Skeletal muscle satellite cell (primary cell): ENCODE measurements at regions not wholly inside any gene's neighbourhood (a gene's known extent, or its start where the extent isn't known, plus 50 kb on each side); places are given as distances from the start of the nearest gene placed in this dataset.
"Not testable (repeated sequence)": the region's sequence is repeated elsewhere in the genome, so short reads cannot be mapped to it uniquely, and the experiment has no call there.

Experiments used
- H3K27me3 ChIP-seq: 2 replicates; pipeline ENCODE4 v1.7.0; 2013; ENCODE audit warnings: low read length; ENCODE audit not compliant: control insufficient read depth, insufficient read depth
- H3K36me3 ChIP-seq: 2 replicates; pipeline ENCODE4 v1.7.0; 2013; ENCODE audit warnings: mild to moderate bottlenecking, control low read depth, low read length; ENCODE audit not compliant: insufficient read depth
- H3K4me1 ChIP-seq: 2 replicates; pipeline ENCODE4 v1.7.0; 2013; ENCODE audit warnings: low read length; ENCODE audit not compliant: control insufficient read depth, insufficient read depth
- H3K4me2 ChIP-seq: 2 replicates; pipeline ENCODE4 v1.7.0; 2013; ENCODE audit warnings: mild to moderate bottlenecking, low read length
- H3K4me3 ChIP-seq: 2 replicates; pipeline ENCODE4 v1.7.0; 2013; ENCODE audit warnings: low read length
- H3K9ac ChIP-seq: 2 replicates; pipeline ENCODE4 v1.7.0; 2013; ENCODE audit warnings: mild to moderate bottlenecking, low read depth, low read length, moderate library complexity
- H3K9me3 ChIP-seq: replicated peaks from 2 replicates; pipeline ENCODE4 v1.7.0; 2013; ENCODE audit warnings: mild to moderate bottlenecking, control low read depth, low read length

- not testable (repeated sequence) for H3K36me3 ChIP-seq, H3K4me2 ChIP-seq, H3K4me3 ChIP-seq, H3K9ac ChIP-seq, H3K9me3 ChIP-seq, H3K27me3 ChIP-seq, H3K4me1 ChIP-seq
Observed at GRCh38 chr20:39957911-39958310, 731.1 kb downstream of the MAFB start.

- no peaks in the 10 kb centered on the region for H3K9me3 ChIP-seq
- no peaks in the 10 kb centered on the region for H3K4me1 ChIP-seq
- no peak overlapping the region for H3K9ac ChIP-seq
- H3K27me3 ChIP-seq: peaks cover 9% of the 10 kb centered on the region
- no peaks in the 10 kb centered on the region for H3K36me3 ChIP-seq
- no peak overlapping the region for H3K4me3 ChIP-seq
- H3K4me2 ChIP-seq: no peak overlapping the region
Observed at GRCh38 chr20:39954621-39955020, 734.4 kb downstream of the MAFB start.

GRCh38 chr20:39946931-39947330 is 742.1 kb downstream of the MAFB start:
- Histone ChIP-seq H3K36me3 (no peaks in the 10 kb centered on the region), H3K9ac (no peak overlapping the region)

GRCh38 chr20:39946053-39946810 is 742.8 kb downstream of the MAFB start:
- no peak overlapping the region for H3K4me2 ChIP-seq
- H3K36me3 ChIP-seq: no peaks in the 10 kb centered on the region
- no peaks in the 10 kb centered on the region for H3K9me3 ChIP-seq
- no peaks in the 10 kb centered on the region for H3K4me1 ChIP-seq
- H3K27me3 ChIP-seq: no peaks in the 10 kb centered on the region
- no peak overlapping the region for H3K9ac ChIP-seq
- no peak overlapping the region for H3K4me3 ChIP-seq

More at GRCh38 chr20:39946931-39947330, 742.1 kb downstream of the MAFB start:
- no peak overlapping the region for H3K4me2 ChIP-seq
- no peaks in the 10 kb centered on the region for H3K27me3 ChIP-seq
- no peaks in the 10 kb centered on the region for H3K4me1 ChIP-seq
- H3K9me3 ChIP-seq: no peaks in the 10 kb centered on the region
- H3K4me3 ChIP-seq: no peak overlapping the region

- Histone ChIP-seq H3K9me3 (no peaks in the 10 kb centered on the region), H3K4me1 (no peaks in the 10 kb centered on the region), H3K4me2 (no peak overlapping the region), H3K4me3 (no peak overlapping the region), H3K27me3 (no peaks in the 10 kb centered on the region), H3K36me3 (no peaks in the 10 kb centered on the region), H3K9ac (no peak overlapping the region)
Observed at GRCh38 chr20:39944861-39945260, 744.2 kb downstream of the MAFB start.

- H3K36me3 ChIP-seq: no peaks in the 10 kb centered on the region
- H3K4me2 ChIP-seq: no peak overlapping the region
- H3K9me3 ChIP-seq: no peaks in the 10 kb centered on the region
- H3K9ac ChIP-seq: no peak overlapping the region
- no peak overlapping the region for H3K4me3 ChIP-seq
- H3K4me1 ChIP-seq: no peaks in the 10 kb centered on the region
- no peaks in the 10 kb centered on the region for H3K27me3 ChIP-seq
Observed at GRCh38 chr20:39943336-39943735, 745.7 kb downstream of the MAFB start.

GRCh38 chr20:39941245-39941644 is 747.8 kb downstream of the MAFB start:
- Histone ChIP-seq H3K4me2 (no peak overlapping the region), H3K4me3 (no peak overlapping the region), H3K9ac (no peak overlapping the region), H3K4me1 (no peaks in the 10 kb centered on the region), H3K9me3 (no peaks in the 10 kb centered on the region), H3K27me3 (peaks cover 4% of the 10 kb centered on the region), H3K36me3 (no peaks in the 10 kb centered on the region)

GRCh38 chr20:39939241-39939865 is 749.7 kb downstream of the MAFB start:
- no peaks in the 10 kb centered on the region for H3K9me3 ChIP-seq
- no peaks in the 10 kb centered on the region for H3K4me1 ChIP-seq
- no peak overlapping the region for H3K4me3 ChIP-seq
- H3K9ac ChIP-seq: no peak overlapping the region
- no peak overlapping the region for H3K4me2 ChIP-seq
- no peaks in the 10 kb centered on the region for H3K36me3 ChIP-seq
- peaks cover 4% of the 10 kb centered on the region for H3K27me3 ChIP-seq

GRCh38 chr20:39936401-39936800 is 752.6 kb downstream of the MAFB start:
- H3K4me1 ChIP-seq: no peaks in the 10 kb centered on the region

GRCh38 chr20:39935901-39936300 is 753.1 kb downstream of the MAFB start:
- Histone ChIP-seq H3K4me1 (no peaks in the 10 kb centered on the region), H3K27me3 (peaks cover 4% of the 10 kb centered on the region), H3K4me2 (no peak overlapping the region), H3K9me3 (no peaks in the 10 kb centered on the region), H3K4me3 (no peak overlapping the region), H3K36me3 (no peaks in the 10 kb centered on the region), H3K9ac (no peak overlapping the region)

More at GRCh38 chr20:39936401-39936800, 752.6 kb downstream of the MAFB start:
- Histone ChIP-seq H3K36me3 (no peaks in the 10 kb centered on the region), H3K4me3 (no peak overlapping the region), H3K4me2 (no peak overlapping the region), H3K9ac (no peak overlapping the region), H3K27me3 (peaks cover 4% of the 10 kb centered on the region), H3K9me3 (no peaks in the 10 kb centered on the region)

GRCh38 chr20:39916236-39916765 is 772.7 kb downstream of the MAFB start:
- Histone ChIP-seq H3K9ac (no peak overlapping the region), H3K36me3 (no peaks in the 10 kb centered on the region), H3K9me3 (no peaks in the 10 kb centered on the region), H3K4me2 (no peak overlapping the region), H3K27me3 (peaks cover 5% of the 10 kb centered on the region), H3K4me1 (no peaks in the 10 kb centered on the region), H3K4me3 (no peak overlapping the region)

GRCh38 chr20:39913274-39913673 is 775.8 kb downstream of the MAFB start:
- Histone ChIP-seq H3K9me3 (no peaks in the 10 kb centered on the region), H3K36me3 (no peaks in the 10 kb centered on the region), H3K4me2 (no peak overlapping the region), H3K9ac (no peak overlapping the region), H3K27me3 (peaks cover 14% of the 10 kb centered on the region), H3K4me3 (no peak overlapping the region), H3K4me1 (no peaks in the 10 kb centered on the region)
